IMR-90 (cell line): ENCODE measurements at regions not wholly inside any gene's neighbourhood (a gene's known extent, or its start where the extent isn't known, plus 50 kb on each side); places are given as distances from the start of the nearest gene placed in this dataset.

Experiments used
- ATAC-seq: fragments of 200-7000 bp; cut with Tn5 transposase; 2 replicates; pipeline ENCODE4 v1.9.1; 2020; ENCODE audit warnings: low read depth, mild to moderate bottlenecking, moderate library complexity
- BruUV-seq: library from RNA; stranded (reverse); fragments of 400-500 nt; replicated peaks from 2 replicates; lab custom pipeline; 2021; lab: Mats Ljungman, UMichigan
- CTCF ChIA-PET: fragments of 300-600 bp; formaldehyde crosslinking; extraction: SDS; loops from one replicate; lab custom pipeline; 2021; ENCODE audit warnings: antibody characterized with exemption; lab: Yijun Ruan, JAX
- POLR2A ChIA-PET: fragments of 300-600 bp; sonication (Branson Sonifier 250); formaldehyde crosslinking; loops from one replicate; lab custom pipeline; 2022; ENCODE audit warnings: antibody characterized with exemption; ENCODE audit not compliant: unreplicated experiment; lab: Charles Lee
- DNase-seq: peaks from one replicate; pipeline ENCODE4 v3.0.0; 2013
- H2AFZ ChIP-seq: replicated peaks from 2 replicates; pipeline ENCODE3; 2013; ENCODE audit warnings: low read length, mild to moderate bottlenecking; ENCODE audit not compliant: poor library complexity
- H2AK5ac ChIP-seq: 2 replicates; pipeline ENCODE4 v1.6.1; 2013; ENCODE audit warnings: low read depth, low read length, inconsistent platforms
- H2AK9ac ChIP-seq: replicated peaks from 2 replicates; pipeline ENCODE3; 2013; ENCODE audit warnings: mild to moderate bottlenecking, low read depth, low read length, moderate library complexity; ENCODE audit not compliant: poor library complexity
- H2BK120ac ChIP-seq: 2 replicates; pipeline ENCODE4 v1.6.1; 2013; ENCODE audit warnings: low read depth, low read length, inconsistent platforms
- H2BK15ac ChIP-seq: 3 replicates; pipeline ENCODE4 v1.6.1; 2013; ENCODE audit warnings: low read depth, low read length, inconsistent platforms
- H2BK20ac ChIP-seq: 2 replicates; pipeline ENCODE4 v1.6.1; 2013; ENCODE audit warnings: low read depth, mild to moderate bottlenecking, inconsistent platforms, low read length, moderate library complexity
- H2BK5ac ChIP-seq: 2 replicates; pipeline ENCODE4 v1.6.1; 2013; ENCODE audit warnings: mild to moderate bottlenecking, low read depth, low read length, inconsistent platforms; ENCODE audit not compliant: poor library complexity, severe bottlenecking
- H3K14ac ChIP-seq: replicated peaks from 2 replicates; pipeline ENCODE4 v1.6.1; 2013; ENCODE audit warnings: low read depth, low read length, inconsistent platforms
- H3K18ac ChIP-seq: 2 replicates; pipeline ENCODE4 v1.6.1; 2013; ENCODE audit warnings: low read depth, low read length, control low read depth
- H3K23ac ChIP-seq: 2 replicates; pipeline ENCODE4 v1.6.1; 2013; ENCODE audit warnings: low read depth, low read length, inconsistent platforms
- H3K27ac ChIP-seq: 2 replicates; pipeline ENCODE4 v1.5.1; 2013; ENCODE audit warnings: mild to moderate bottlenecking, control low read depth, low read length; ENCODE audit not compliant: insufficient read depth
- H3K27me3 ChIP-seq: 2 replicates; pipeline ENCODE4 v1.6.1; 2013; ENCODE audit warnings: low read length; ENCODE audit not compliant: control insufficient read depth, insufficient read depth
- H3K36me3 ChIP-seq: 2 replicates; pipeline ENCODE4 v1.6.1; 2013; ENCODE audit warnings: low read length, mixed read lengths; ENCODE audit not compliant: control insufficient read depth, insufficient read depth
- H3K4ac ChIP-seq: 2 replicates; pipeline ENCODE4 v1.6.1; 2013; ENCODE audit warnings: low read depth, low read length, inconsistent platforms
- H3K4me1 ChIP-seq: 2 replicates; pipeline ENCODE4 v1.6.1; 2013; ENCODE audit warnings: low read length, mixed read lengths; ENCODE audit not compliant: control insufficient read depth, insufficient read depth
- H3K4me2 ChIP-seq: 2 replicates; pipeline ENCODE4 v1.6.1; 2013; ENCODE audit warnings: low read depth, mild to moderate bottlenecking, control low read depth, low read length, moderate library complexity
- H3K4me3 ChIP-seq: 2 replicates; pipeline ENCODE4 v1.5.1; 2013; ENCODE audit warnings: low read depth, mild to moderate bottlenecking, control low read depth, low read length, moderate library complexity; ENCODE audit not compliant: insufficient read depth
- H3K56ac ChIP-seq: 2 replicates; pipeline ENCODE4 v1.6.1; 2013; ENCODE audit warnings: low read length, inconsistent platforms; ENCODE audit not compliant: insufficient read depth; ENCODE audit errors: extremely low read depth
- H3K79me1 ChIP-seq, 2 experiments: 2 replicates each; pipeline ENCODE4 v1.6.1; 2013; ENCODE audit warnings: low read length in 2 of 2, inconsistent platforms in 1 of 2, low read depth in 1 of 2
- H3K9ac ChIP-seq: 2 replicates; pipeline ENCODE4 v1.6.1; 2013; ENCODE audit warnings: low read depth, low read length, control low read depth
- H3K9me1 ChIP-seq: 2 replicates; pipeline ENCODE4 v1.6.1; 2013; ENCODE audit warnings: low read length, inconsistent platforms; ENCODE audit not compliant: insufficient read depth
- H3K9me3 ChIP-seq: 2 replicates; pipeline ENCODE4 v1.6.1; 2013; ENCODE audit warnings: low read length; ENCODE audit not compliant: control insufficient read depth, insufficient read depth
- H4K20me1 ChIP-seq: 2 replicates; pipeline ENCODE4 v1.6.1; 2013; ENCODE audit warnings: low read length, inconsistent platforms; ENCODE audit not compliant: insufficient read depth
- H4K5ac ChIP-seq: 2 replicates; pipeline ENCODE4 v1.6.1; 2013; ENCODE audit warnings: mild to moderate bottlenecking, low read depth, low read length, control low read depth
- H4K8ac ChIP-seq, 2 experiments: 2 replicates each; pipeline ENCODE4 v1.6.1; 2013; ENCODE audit warnings: low read depth in 2 of 2, low read length in 2 of 2, control low read depth in 1 of 2, inconsistent platforms in 1 of 2
- H4K91ac ChIP-seq: 2 replicates; pipeline ENCODE4 v1.6.1; 2013; ENCODE audit warnings: low read depth, low read length, inconsistent platforms; ENCODE audit not compliant: insufficient read depth
- BHLHE40 ChIP-seq: fragments of 150-350 bp; IDR thresholded peaks from 2 replicates; pipeline ENCODE4 v1.6.1; 2016; ENCODE audit warnings: mild to moderate bottlenecking, low read depth, low read length
- CEBPB ChIP-seq: IDR thresholded peaks from 2 replicates; pipeline ENCODE4 v1.6.1; 2012; ENCODE audit warnings: low read depth, low read length, improper control_type of control experiment
- CHD1 ChIP-seq: IDR thresholded peaks from 2 replicates; pipeline ENCODE4 v1.6.1; 2012; ENCODE audit warnings: low read depth, low read length, improper control_type of control experiment
- CTCF ChIP-seq: conservative IDR thresholded peaks from 2 replicates; pipeline ENCODE4 v1.5.1; 2012; ENCODE audit warnings: mild to moderate bottlenecking, low read depth, low read length, improper control_type of control experiment
- ELK1 ChIP-seq: fragments of 150-350 bp; IDR thresholded peaks from 2 replicates; pipeline ENCODE4 v1.6.1; 2016; ENCODE audit warnings: low read depth, mild to moderate bottlenecking, low read length, moderate library complexity, borderline replicate concordance
- FOS ChIP-seq: fragments of 150-350 bp; IDR thresholded peaks from 2 replicates; pipeline ENCODE4 v1.6.1; 2016; ENCODE audit warnings: low read depth, low read length
- MAFK ChIP-seq: IDR thresholded peaks from 2 replicates; pipeline ENCODE4 v1.6.1; 2012; ENCODE audit warnings: low read depth, low read length, improper control_type of control experiment
- MAZ ChIP-seq: IDR thresholded peaks from 2 replicates; pipeline ENCODE4 v1.6.1; 2012; ENCODE audit warnings: low read depth, mild to moderate bottlenecking, low read length, improper control_type of control experiment, moderate library complexity, borderline replicate concordance
- MXI1 ChIP-seq: IDR thresholded peaks from 2 replicates; pipeline ENCODE4 v1.6.1; 2012; ENCODE audit warnings: low read depth, mild to moderate bottlenecking, low read length, moderate library complexity, borderline replicate concordance
- NFE2L2 ChIP-seq: fragments of 150-350 bp; IDR thresholded peaks from 2 replicates; pipeline ENCODE4 v1.6.1; 2016; ENCODE audit warnings: low read depth, mild to moderate bottlenecking, low read length
- POLR2A ChIP-seq: IDR thresholded peaks from 2 replicates; pipeline ENCODE4 v1.6.1; 2012; ENCODE audit warnings: mild to moderate bottlenecking, low read depth, low read length
- RAD21 ChIP-seq: IDR thresholded peaks from 2 replicates; pipeline ENCODE4 v1.6.1; 2012; ENCODE audit warnings: low read length, improper control_type of control experiment
- RCOR1 ChIP-seq: IDR thresholded peaks from 2 replicates; pipeline ENCODE4 v1.6.1; 2012; ENCODE audit warnings: mild to moderate bottlenecking, low read length, improper control_type of control experiment; ENCODE audit not compliant: insufficient replicate concordance
- RFX5 ChIP-seq: IDR thresholded peaks from 2 replicates; pipeline ENCODE4 v1.8.0; 2012; ENCODE audit warnings: low read depth, mild to moderate bottlenecking, low read length, moderate library complexity
- SMC3 ChIP-seq: fragments of 150-350 bp; IDR thresholded peaks from 2 replicates; pipeline ENCODE4 v1.6.1; 2016; ENCODE audit warnings: low read depth, mild to moderate bottlenecking, antibody characterized with exemption, low read length, moderate library complexity
- USF2 ChIP-seq: fragments of 150-350 bp; IDR thresholded peaks from 2 replicates; pipeline ENCODE4 v1.6.1; 2017; ENCODE audit warnings: mild to moderate bottlenecking, antibody characterized with exemption, low read length, low read depth
- WGBS, 2 experiments: methylation state at CpG; one replicate each; pipeline versions ENCODE4 v1.1.5 to v1.1.7; 2013; ENCODE audit warnings: missing lambda C conversion rate in 2 of 2; ENCODE audit not compliant: insufficient read length in 1 of 2; ENCODE audit errors: extremely low coverage in 2 of 2; 5-methylcytosine and 5-hydroxymethylcytosine counted together
- dilution Hi-C: fragments of 300-500 bp; cut with HindIII; formaldehyde crosslinking; loops from one replicate; pipeline ENCODE4 v1.14.3; 2018; ENCODE audit warnings: low sequenced_read_pairs; ENCODE audit not compliant: unreplicated experiment
- in situ Hi-C: fragments of 300-500 bp; cut with MboI; formaldehyde crosslinking; loops from 3 replicates; pipeline ENCODE4 v1.14.3; 2019; ENCODE audit warnings: low sequenced_read_pairs, inconsistent platforms, mixed read lengths
- intact Hi-C: fragments of 100-400 bp; cut with micrococcal nuclease; formaldehyde crosslinking; loops from 2 replicates; pipeline ENCODE4 v1.10.0; 2022

GRCh38 chr17:79398441-79398840 is 212.4 kb downstream of the RBFOX3 start:
- Histone ChIP-seq H2AFZ (no peak overlapping the region), H2BK120ac (no peak overlapping the region), H3K4ac (no peak overlapping the region), H3K18ac (no peak overlapping the region), H3K9me1 (peaks cover 2% of the 10 kb centered on the region; the same call in 1 of the 2 replicates), H2BK15ac (no peak overlapping the region), H4K8ac (no peak overlapping the region), H3K4me3 (no peak overlapping the region), H3K14ac (no peak overlapping the region), H2AK5ac (no peak overlapping the region), H3K79me1 (no peaks in the 10 kb centered on the region), H3K23ac (no peak overlapping the region), H2BK5ac (no peak overlapping the region), H3K27ac (no peak overlapping the region), H3K4me2 (no peak overlapping the region), H2AK9ac (no peak overlapping the region), H3K36me3 (no peaks in the 10 kb centered on the region), H3K9me3 (no peaks in the 10 kb centered on the region), H3K27me3 (peaks cover 32% of the 10 kb centered on the region), H4K20me1 (no peaks in the 10 kb centered on the region), H3K9ac (no peak overlapping the region), H4K91ac (no peak overlapping the region), H2BK20ac (no peak overlapping the region), H3K56ac (no peak overlapping the region), H4K5ac (no peak overlapping the region), H3K4me1 (no peaks in the 10 kb centered on the region)
- ChIA-PET CTCF (no interaction called here), POLR2A (no interaction called here)
- BruUV-seq = no TSS peak
- dilution Hi-C loops = no loop called here
- ATAC-seq = no peak
- DNase-seq = no peak
- intact Hi-C loops = no loop called here
- TF ChIP-seq USF2 (no peak), NFE2L2 (no peak), ELK1 (no peak), RFX5 (no peak), RAD21 (no peak), MAZ (no peak), CEBPB (no peak), MXI1 (no peak), POLR2A (no peak), FOS (no peak), CTCF (no peak), MAFK (no peak), SMC3 (no peak), RCOR1 (no peak), BHLHE40 (no peak), CHD1 (no peak)
- in situ Hi-C loops = loop anchor here (10.0 to 25.0 kb wide), 3 partner anchors 314 to 536 kb away; no protein-coding TSS in a partner anchor
- 80% methylated on average over 16 of the region's 20 CpGs; no CpG with 5 or more reads in 1 of the 2 experiments for WGBS, 2 experiments
